ENCODE measurements at regions not wholly inside any gene's neighbourhood (a gene's known extent, or its start where the extent isn't known, plus 50 kb on each side); places are given as distances from the start of the nearest gene placed in this dataset.

DNA sequence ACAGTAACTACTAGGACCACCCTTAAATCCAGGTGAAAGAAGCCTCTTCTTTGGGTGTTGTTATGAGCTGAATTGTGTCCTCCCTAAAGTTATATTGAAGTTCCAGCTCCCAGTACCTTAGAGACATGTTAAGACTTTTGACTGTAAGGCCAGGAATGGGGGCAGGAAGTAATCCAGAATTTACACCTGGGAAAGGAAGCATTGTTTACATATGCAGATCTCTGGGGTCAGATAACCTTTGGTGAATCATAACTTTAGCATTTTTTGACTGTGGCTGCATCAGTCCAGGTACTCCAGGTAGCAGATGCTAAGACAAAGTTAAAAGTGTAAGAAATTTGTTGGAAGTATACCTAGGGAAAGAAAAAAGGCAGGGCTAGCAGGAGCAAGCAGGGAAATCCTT, 104.9 kb upstream of the CENPE start:
- H3K79me2 ChIP-seq (ENCODE audit: low read depth): no peaks in the 10 kb centered on the region
- Mint-ChIP-seq H3K4me3 (no peak overlapping the region), H3K27ac (no peak overlapping the region), H3K9me3 (no peaks in the 10 kb centered on the region), H3K27me3 (ENCODE audit: insufficient read depth, low read depth) (no peaks in the 10 kb centered on the region), H3K36me3 (no peaks in the 10 kb centered on the region), H3K4me1 (peaks cover 19% of the 10 kb centered on the region)
- no peaks in the 10 kb centered on the region for H3F3A ChIP-seq (ENCODE audit: low read depth)
- no peak for TF ChIP-seq EZH2 (IDR thresholded peaks at IDR 0.05)
- no peak for TF ChIP-seq EZH2phosphoT487 (IDR thresholded peaks at IDR 0.05)
- TF ChIP-seq, protein P1, sequence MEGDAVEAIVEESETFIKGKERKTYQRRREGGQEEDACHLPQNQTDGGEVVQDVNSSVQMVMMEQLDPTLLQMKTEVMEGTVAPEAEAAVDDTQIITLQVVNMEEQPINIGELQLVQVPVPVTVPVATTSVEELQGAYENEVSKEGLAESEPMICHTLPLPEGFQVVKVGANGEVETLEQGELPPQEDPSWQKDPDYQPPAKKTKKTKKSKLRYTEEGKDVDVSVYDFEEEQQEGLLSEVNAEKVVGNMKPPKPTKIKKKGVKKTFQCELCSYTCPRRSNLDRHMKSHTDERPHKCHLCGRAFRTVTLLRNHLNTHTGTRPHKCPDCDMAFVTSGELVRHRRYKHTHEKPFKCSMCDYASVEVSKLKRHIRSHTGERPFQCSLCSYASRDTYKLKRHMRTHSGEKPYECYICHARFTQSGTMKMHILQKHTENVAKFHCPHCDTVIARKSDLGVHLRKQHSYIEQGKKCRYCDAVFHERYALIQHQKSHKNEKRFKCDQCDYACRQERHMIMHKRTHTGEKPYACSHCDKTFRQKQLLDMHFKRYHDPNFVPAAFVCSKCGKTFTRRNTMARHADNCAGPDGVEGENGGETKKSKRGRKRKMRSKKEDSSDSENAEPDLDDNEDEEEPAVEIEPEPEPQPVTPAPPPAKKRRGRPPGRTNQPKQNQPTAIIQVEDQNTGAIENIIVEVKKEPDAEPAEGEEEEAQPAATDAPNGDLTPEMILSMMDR (IDR thresholded peaks at IDR 0.05): no peak
- no peak overlapping the region for H3K4me2 ChIP-seq
- H3K36me3 ChIP-seq: no peaks in the 10 kb centered on the region
- no peaks in the 10 kb centered on the region for H4K20me1 ChIP-seq (ENCODE audit: low read depth)
- H3K9me3 ChIP-seq (ENCODE audit: low read depth): no peaks in the 10 kb centered on the region
- no peak overlapping the region for H2AFZ ChIP-seq (replicated peaks)
- no peaks in the 10 kb centered on the region for H3K27me3 ChIP-seq
- no peak overlapping the region for H3K9ac ChIP-seq
- no peak overlapping the region for H3K27ac ChIP-seq
- DNase-seq (ENCODE audit: low spot score): no peak
- H3K4me1 ChIP-seq: peaks cover 8% of the 10 kb centered on the region
- H3K4me3 ChIP-seq: no peak overlapping the region

DNA sequence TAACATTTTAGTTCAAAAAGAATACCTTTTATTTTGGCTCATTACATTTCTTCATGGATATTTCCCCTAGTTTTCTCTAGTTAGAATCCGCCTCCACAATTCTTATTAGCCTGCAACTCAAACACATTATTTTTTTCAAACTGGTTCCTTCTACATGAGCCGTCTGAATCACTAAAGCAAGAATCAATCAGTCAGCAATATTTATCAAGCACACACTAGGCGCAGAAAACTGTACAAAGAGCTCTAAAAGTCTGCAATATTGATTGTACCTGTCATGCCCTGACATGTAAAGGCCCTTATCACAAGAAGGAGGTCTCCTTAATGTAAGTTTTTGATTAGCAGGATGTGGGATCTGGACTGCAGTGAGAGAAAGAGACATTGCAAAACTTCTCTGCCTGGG, 94.8 kb upstream of the CENPE start:
- no peak overlapping the region for H3K4me2 ChIP-seq
- no peak for TF ChIP-seq EZH2 (IDR thresholded peaks at IDR 0.05)
- TF ChIP-seq, protein P1 (IDR thresholded peaks at IDR 0.05): no peak
- no peak for TF ChIP-seq EZH2phosphoT487 (IDR thresholded peaks at IDR 0.05)
- H3K27me3 ChIP-seq: no peaks in the 10 kb centered on the region

DNA sequence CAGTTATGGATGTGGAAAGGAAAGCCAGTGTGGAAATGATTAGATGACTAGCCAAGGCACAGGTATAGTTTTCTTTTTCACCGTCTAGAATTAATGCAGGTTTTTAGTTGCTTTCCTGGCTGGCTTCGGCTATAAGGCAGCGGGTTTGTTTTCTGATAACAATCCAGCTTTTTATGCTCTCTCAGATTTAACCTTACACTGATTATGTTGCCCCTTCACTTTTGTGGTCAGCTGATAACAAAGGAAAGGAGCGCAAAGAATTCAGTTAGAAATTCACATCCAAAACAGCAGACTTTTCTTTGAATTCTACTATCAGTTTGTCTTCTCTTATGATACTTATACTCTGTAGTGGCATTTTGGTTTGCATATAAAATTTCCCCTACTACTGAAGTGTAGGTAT, 94.2 kb upstream of the CENPE start:
- Histone ChIP-seq H3K4me2 (no peak overlapping the region), H3K79me2 (ENCODE audit: low read depth) (no peaks in the 10 kb centered on the region), H3K36me3 (no peaks in the 10 kb centered on the region), H3F3A (ENCODE audit: low read depth) (no peaks in the 10 kb centered on the region), H3K4me3 (no peak overlapping the region), H3K27ac (no peak overlapping the region), H3K27me3 (no peaks in the 10 kb centered on the region), H3K4me1 (no peaks in the 10 kb centered on the region), H4K20me1 (ENCODE audit: low read depth) (no peaks in the 10 kb centered on the region), H3K9me3 (ENCODE audit: low read depth) (no peaks in the 10 kb centered on the region), H3K9ac (no peak overlapping the region), H2AFZ (replicated peaks) (no peak overlapping the region)
- H3K4me1 Mint-ChIP-seq: no peaks in the 10 kb centered on the region
- no peak overlapping the region for H3K27ac Mint-ChIP-seq
- no peak overlapping the region for H3K4me3 Mint-ChIP-seq
- no peak for DNase-seq (ENCODE audit: low spot score)
- TF ChIP-seq EZH2 (IDR thresholded peaks at IDR 0.05): no peak
- TF ChIP-seq, protein P1 (IDR thresholded peaks at IDR 0.05): no peak
- TF ChIP-seq EZH2phosphoT487 (IDR thresholded peaks at IDR 0.05): no peak
- no peaks in the 10 kb centered on the region for H3K36me3 Mint-ChIP-seq
- H3K9me3 Mint-ChIP-seq: no peaks in the 10 kb centered on the region
- H3K27me3 Mint-ChIP-seq (ENCODE audit: insufficient read depth, low read depth): no peaks in the 10 kb centered on the region

More for the DNA sequence above, 94.8 kb upstream of the CENPE start:
- H3K4me3 Mint-ChIP-seq: no peak overlapping the region
- H3K27ac ChIP-seq: no peak overlapping the region
- no peak for DNase-seq (ENCODE audit: low spot score)
- no peaks in the 10 kb centered on the region for H3K9me3 Mint-ChIP-seq
- no peaks in the 10 kb centered on the region for H4K20me1 ChIP-seq (ENCODE audit: low read depth)
- H3K9me3 ChIP-seq (ENCODE audit: low read depth): no peaks in the 10 kb centered on the region
- no peaks in the 10 kb centered on the region for H3K4me1 Mint-ChIP-seq
- no peaks in the 10 kb centered on the region for H3K4me1 ChIP-seq
- no peaks in the 10 kb centered on the region for H3K27me3 Mint-ChIP-seq (ENCODE audit: insufficient read depth, low read depth)
- no peak overlapping the region for H3K27ac Mint-ChIP-seq
- no peaks in the 10 kb centered on the region for H3K36me3 Mint-ChIP-seq
- H3K79me2 ChIP-seq (ENCODE audit: low read depth): no peaks in the 10 kb centered on the region
- H3K4me3 ChIP-seq: no peak overlapping the region
- no peak overlapping the region for H3K9ac ChIP-seq
- H3F3A ChIP-seq (ENCODE audit: low read depth): no peaks in the 10 kb centered on the region
- H2AFZ ChIP-seq (replicated peaks): no peak overlapping the region
- no peaks in the 10 kb centered on the region for H3K36me3 ChIP-seq

Measured in neural progenitor cell (in vitro differentiated cells).